ENCODE measurements at regions not wholly inside any gene's neighbourhood (a gene's known extent, or its start where the extent isn't known, plus 50 kb on each side); places are given as distances from the start of the nearest gene placed in this dataset.

DNA sequence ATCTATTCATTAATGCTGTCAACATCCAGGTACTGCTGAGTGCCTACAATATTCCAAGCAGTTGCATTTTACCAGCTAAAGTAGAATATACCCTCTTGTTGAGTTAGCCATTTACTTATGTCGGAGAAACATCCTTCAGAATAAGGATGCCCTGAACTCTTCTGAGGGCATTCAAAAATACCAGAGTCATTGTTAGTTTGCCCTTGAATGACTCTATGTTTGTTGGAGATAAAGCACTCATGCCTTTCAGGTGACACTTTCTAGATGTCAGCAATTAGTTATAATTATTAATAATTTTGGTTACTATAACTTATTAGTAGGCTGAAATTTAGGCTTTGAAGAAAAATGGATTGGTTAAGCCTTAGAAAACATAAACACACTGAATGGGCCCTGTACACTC lies 286.2 kb upstream of the STXBP5 start:
- Mint-ChIP-seq H3K4me1 (peaks cover 22% of the 10 kb centered on the region), H3K27ac (no peak overlapping the region), H3K4me3 (no peak overlapping the region), H3K36me3 (no peaks in the 10 kb centered on the region), H3K27me3 (ENCODE audit: low read depth) (no peaks in the 10 kb centered on the region), H3K9me3 (0 out of 2 replicates have a peak, but pooled peaks cover 8% of the 10 kb centered on the region)
- TF ChIP-seq, protein P1, sequence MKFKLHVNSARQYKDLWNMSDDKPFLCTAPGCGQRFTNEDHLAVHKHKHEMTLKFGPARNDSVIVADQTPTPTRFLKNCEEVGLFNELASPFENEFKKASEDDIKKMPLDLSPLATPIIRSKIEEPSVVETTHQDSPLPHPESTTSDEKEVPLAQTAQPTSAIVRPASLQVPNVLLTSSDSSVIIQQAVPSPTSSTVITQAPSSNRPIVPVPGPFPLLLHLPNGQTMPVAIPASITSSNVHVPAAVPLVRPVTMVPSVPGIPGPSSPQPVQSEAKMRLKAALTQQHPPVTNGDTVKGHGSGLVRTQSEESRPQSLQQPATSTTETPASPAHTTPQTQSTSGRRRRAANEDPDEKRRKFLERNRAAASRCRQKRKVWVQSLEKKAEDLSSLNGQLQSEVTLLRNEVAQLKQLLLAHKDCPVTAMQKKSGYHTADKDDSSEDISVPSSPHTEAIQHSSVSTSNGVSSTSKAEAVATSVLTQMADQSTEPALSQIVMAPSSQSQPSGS (CRISPR knock-in tag; IDR thresholded peaks at IDR 0.05; ENCODE audit: borderline replicate concordance, low read depth) = no peak
- TF ChIP-seq SMAD4 (CRISPR knock-in tag; IDR thresholded peaks at IDR 0.05) = no peak
- POLR2A ChIA-PET = no interaction called here
- ATAC-seq = no peak
- CTCF ChIA-PET = no interaction called here
- DNase-seq (ENCODE audit: low spot score) = no peak

DNA sequence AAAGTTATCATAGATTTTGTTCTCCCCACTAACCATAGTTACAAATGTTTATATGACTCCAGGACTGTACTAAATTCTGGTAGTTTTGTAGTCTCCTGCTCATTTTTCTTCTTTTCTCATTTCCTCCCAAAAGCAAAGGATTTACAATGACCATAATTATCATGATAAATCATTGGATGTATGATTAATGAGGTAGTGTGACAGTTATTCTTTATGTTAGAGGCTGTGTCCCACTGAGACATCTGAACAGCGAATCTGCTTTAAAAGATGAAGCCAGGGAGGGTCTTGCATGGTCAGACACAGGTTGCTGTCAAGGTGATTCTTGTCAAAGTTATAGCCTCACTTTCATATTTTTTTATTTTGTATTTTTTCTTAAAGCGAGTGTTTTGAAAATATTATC lies 285.2 kb upstream of the STXBP5 start:
- no peak overlapping the region for H3K27ac Mint-ChIP-seq
- no peak for TF ChIP-seq NFATC4 (CRISPR knock-in tag; IDR thresholded peaks at IDR 0.05)
- TF ChIP-seq, protein P2, sequence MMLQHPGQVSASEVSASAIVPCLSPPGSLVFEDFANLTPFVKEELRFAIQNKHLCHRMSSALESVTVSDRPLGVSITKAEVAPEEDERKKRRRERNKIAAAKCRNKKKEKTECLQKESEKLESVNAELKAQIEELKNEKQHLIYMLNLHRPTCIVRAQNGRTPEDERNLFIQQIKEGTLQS (CRISPR knock-in tag; conservative IDR thresholded peaks at IDR 0.05) = no peak
- no peak for TF ChIP-seq OVOL2 (CRISPR knock-in tag; IDR thresholded peaks at IDR 0.05; ENCODE audit: borderline replicate concordance)
- TF ChIP-seq ZNF232 (CRISPR knock-in tag; IDR thresholded peaks at IDR 0.05) = no peak
- no peak for TF ChIP-seq ZBTB21 (CRISPR knock-in tag; IDR thresholded peaks at IDR 0.05; ENCODE audit: borderline replicate concordance)
- TF ChIP-seq, protein P3, sequence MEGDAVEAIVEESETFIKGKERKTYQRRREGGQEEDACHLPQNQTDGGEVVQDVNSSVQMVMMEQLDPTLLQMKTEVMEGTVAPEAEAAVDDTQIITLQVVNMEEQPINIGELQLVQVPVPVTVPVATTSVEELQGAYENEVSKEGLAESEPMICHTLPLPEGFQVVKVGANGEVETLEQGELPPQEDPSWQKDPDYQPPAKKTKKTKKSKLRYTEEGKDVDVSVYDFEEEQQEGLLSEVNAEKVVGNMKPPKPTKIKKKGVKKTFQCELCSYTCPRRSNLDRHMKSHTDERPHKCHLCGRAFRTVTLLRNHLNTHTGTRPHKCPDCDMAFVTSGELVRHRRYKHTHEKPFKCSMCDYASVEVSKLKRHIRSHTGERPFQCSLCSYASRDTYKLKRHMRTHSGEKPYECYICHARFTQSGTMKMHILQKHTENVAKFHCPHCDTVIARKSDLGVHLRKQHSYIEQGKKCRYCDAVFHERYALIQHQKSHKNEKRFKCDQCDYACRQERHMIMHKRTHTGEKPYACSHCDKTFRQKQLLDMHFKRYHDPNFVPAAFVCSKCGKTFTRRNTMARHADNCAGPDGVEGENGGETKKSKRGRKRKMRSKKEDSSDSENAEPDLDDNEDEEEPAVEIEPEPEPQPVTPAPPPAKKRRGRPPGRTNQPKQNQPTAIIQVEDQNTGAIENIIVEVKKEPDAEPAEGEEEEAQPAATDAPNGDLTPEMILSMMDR (IDR thresholded peaks at IDR 0.05) = no peak
- TF ChIP-seq, protein P4, sequence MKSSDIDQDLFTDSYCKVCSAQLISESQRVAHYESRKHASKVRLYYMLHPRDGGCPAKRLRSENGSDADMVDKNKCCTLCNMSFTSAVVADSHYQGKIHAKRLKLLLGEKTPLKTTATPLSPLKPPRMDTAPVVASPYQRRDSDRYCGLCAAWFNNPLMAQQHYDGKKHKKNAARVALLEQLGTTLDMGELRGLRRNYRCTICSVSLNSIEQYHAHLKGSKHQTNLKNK (CRISPR knock-in tag; IDR thresholded peaks at IDR 0.05) = no peak
- TF ChIP-seq ZNF219 (CRISPR knock-in tag; IDR thresholded peaks at IDR 0.05; ENCODE audit: borderline replicate concordance) = no peak
- TF ChIP-seq IRF2 (CRISPR knock-in tag; IDR thresholded peaks at IDR 0.05; ENCODE audit: borderline replicate concordance, low read depth) = no peak
- TF ChIP-seq, protein P5, sequence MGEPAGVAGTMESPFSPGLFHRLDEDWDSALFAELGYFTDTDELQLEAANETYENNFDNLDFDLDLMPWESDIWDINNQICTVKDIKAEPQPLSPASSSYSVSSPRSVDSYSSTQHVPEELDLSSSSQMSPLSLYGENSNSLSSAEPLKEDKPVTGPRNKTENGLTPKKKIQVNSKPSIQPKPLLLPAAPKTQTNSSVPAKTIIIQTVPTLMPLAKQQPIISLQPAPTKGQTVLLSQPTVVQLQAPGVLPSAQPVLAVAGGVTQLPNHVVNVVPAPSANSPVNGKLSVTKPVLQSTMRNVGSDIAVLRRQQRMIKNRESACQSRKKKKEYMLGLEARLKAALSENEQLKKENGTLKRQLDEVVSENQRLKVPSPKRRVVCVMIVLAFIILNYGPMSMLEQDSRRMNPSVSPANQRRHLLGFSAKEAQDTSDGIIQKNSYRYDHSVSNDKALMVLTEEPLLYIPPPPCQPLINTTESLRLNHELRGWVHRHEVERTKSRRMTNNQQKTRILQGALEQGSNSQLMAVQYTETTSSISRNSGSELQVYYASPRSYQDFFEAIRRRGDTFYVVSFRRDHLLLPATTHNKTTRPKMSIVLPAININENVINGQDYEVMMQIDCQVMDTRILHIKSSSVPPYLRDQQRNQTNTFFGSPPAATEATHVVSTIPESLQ (CRISPR knock-in tag; IDR thresholded peaks at IDR 0.05) = no peak
- no peak for TF ChIP-seq NR2C2 (CRISPR knock-in tag; IDR thresholded peaks at IDR 0.05)
- no peak for TF ChIP-seq CREM (CRISPR knock-in tag; IDR thresholded peaks at IDR 0.05)
- no peak for TF ChIP-seq PRRX2 (CRISPR knock-in tag; IDR thresholded peaks at IDR 0.05)
- TF ChIP-seq, protein P6, sequence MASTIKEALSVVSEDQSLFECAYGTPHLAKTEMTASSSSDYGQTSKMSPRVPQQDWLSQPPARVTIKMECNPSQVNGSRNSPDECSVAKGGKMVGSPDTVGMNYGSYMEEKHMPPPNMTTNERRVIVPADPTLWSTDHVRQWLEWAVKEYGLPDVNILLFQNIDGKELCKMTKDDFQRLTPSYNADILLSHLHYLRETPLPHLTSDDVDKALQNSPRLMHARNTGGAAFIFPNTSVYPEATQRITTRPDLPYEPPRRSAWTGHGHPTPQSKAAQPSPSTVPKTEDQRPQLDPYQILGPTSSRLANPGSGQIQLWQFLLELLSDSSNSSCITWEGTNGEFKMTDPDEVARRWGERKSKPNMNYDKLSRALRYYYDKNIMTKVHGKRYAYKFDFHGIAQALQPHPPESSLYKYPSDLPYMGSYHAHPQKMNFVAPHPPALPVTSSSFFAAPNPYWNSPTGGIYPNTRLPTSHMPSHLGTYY (CRISPR knock-in tag; IDR thresholded peaks at IDR 0.05) = no peak
- no peak for TF ChIP-seq FOXJ3 (CRISPR knock-in tag; IDR thresholded peaks at IDR 0.05; ENCODE audit: borderline replicate concordance)
- TF ChIP-seq, protein P7, sequence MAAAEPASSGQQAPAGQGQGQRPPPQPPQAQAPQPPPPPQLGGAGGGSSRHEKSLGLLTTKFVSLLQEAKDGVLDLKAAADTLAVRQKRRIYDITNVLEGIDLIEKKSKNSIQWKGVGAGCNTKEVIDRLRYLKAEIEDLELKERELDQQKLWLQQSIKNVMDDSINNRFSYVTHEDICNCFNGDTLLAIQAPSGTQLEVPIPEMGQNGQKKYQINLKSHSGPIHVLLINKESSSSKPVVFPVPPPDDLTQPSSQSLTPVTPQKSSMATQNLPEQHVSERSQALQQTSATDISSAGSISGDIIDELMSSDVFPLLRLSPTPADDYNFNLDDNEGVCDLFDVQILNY (CRISPR knock-in tag; IDR thresholded peaks at IDR 0.05) = no peak
- TF ChIP-seq, protein P1 (CRISPR knock-in tag; IDR thresholded peaks at IDR 0.05; ENCODE audit: borderline replicate concordance, low read depth) = no peak
- H3K4me1 Mint-ChIP-seq = peaks cover 11% of the 10 kb centered on the region
- POLR2A ChIA-PET = no interaction called here
- H3K9me3 Mint-ChIP-seq = 0 out of 2 replicates have a peak, but pooled peaks cover 8% of the 10 kb centered on the region
- no peaks in the 10 kb centered on the region for H3K27me3 Mint-ChIP-seq (ENCODE audit: low read depth)
- DNase-seq (ENCODE audit: low spot score) (no peak), ATAC-seq (no peak)
- no peaks in the 10 kb centered on the region for H3K36me3 Mint-ChIP-seq
- CTCF ChIA-PET = no interaction called here
- no peak overlapping the region for H3K4me3 Mint-ChIP-seq

Measured in WTC11 (cell line).